ENCODE measurements at regions not wholly inside any gene's neighbourhood (a gene's known extent, or its start where the extent isn't known, plus 50 kb on each side); places are given as distances from the start of the nearest gene placed in this dataset.

DNA sequence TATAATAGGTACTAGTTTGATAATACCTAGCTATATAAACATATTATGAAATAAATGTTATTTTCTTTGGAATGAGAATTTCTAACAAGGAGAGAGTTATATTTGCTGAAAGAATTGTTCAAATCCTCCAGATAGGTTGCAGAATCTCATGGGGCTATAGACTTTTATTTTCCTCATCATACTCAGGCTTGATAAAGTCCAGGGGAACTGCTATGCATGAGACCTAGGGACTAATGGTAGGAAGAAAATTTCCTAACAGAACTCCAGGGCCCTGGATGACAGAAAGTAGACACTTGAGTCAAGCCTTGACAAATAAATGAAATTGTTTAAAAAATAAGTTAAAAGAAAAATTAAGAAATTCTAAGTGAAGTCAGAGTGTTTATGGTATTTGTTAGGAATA is 138.5 kb upstream of the DACH1 start:
- TF ChIP-seq, protein P1, sequence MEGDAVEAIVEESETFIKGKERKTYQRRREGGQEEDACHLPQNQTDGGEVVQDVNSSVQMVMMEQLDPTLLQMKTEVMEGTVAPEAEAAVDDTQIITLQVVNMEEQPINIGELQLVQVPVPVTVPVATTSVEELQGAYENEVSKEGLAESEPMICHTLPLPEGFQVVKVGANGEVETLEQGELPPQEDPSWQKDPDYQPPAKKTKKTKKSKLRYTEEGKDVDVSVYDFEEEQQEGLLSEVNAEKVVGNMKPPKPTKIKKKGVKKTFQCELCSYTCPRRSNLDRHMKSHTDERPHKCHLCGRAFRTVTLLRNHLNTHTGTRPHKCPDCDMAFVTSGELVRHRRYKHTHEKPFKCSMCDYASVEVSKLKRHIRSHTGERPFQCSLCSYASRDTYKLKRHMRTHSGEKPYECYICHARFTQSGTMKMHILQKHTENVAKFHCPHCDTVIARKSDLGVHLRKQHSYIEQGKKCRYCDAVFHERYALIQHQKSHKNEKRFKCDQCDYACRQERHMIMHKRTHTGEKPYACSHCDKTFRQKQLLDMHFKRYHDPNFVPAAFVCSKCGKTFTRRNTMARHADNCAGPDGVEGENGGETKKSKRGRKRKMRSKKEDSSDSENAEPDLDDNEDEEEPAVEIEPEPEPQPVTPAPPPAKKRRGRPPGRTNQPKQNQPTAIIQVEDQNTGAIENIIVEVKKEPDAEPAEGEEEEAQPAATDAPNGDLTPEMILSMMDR (IDR thresholded peaks at IDR 0.05), result no peak
- TF ChIP-seq POLR2A (IDR thresholded peaks at IDR 0.05), result no peak

All from heart left ventricle (tissue), 13 donors.